A673 (cell line): ENCODE measurements at regions not wholly inside any gene's neighbourhood (a gene's known extent, or its start where the extent isn't known, plus 50 kb on each side); places are given as distances from the start of the nearest gene placed in this dataset.

ENCODE experiments used
- CTCF ChIP-seq: fragments of 300-800, 200-600 bp; sonication (generic); conservative IDR thresholded peaks from 2 replicates; pipeline ENCODE4 v1.5.1; 2017; ENCODE audit warnings: low read depth, mild to moderate bottlenecking, antibody characterized with exemption, low read length, moderate library complexity, mixed read lengths
- EZH2 ChIP-seq: fragments of 200-600 bp; sonication (generic); IDR thresholded peaks from 2 replicates; pipeline ENCODE4 v1.6.1; 2017; ENCODE audit warnings: borderline replicate concordance, low read depth, mild to moderate bottlenecking, mixed read lengths, antibody characterized with exemption, low read length; ENCODE audit not compliant: poor library complexity, severe bottlenecking

GRCh38 chr18:38502539-38502938 lies 936.9 kb upstream of the CELF4 start:
- TF ChIP-seq CTCF (no peak), EZH2 (no peak)
